HepG2 (cell line): ENCODE measurements at regions not wholly inside any gene's neighbourhood (a gene's known extent, or its start where the extent isn't known, plus 50 kb on each side); places are given as distances from the start of the nearest gene placed in this dataset.

Experiments used
- ATAC-seq: fragments of 200-7000 bp; cut with Tn5 transposase; 3 replicates; pipeline ENCODE4 v1.9.1; 2020; ENCODE audit warnings: mild to moderate bottlenecking, moderate library complexity
- BruUV-seq: library from RNA; stranded (reverse); fragments of 400-500 nt; replicated peaks from 2 replicates; lab custom pipeline; 2021; lab: Mats Ljungman, UMichigan
- CTCF ChIA-PET: fragments of 300-600 bp; formaldehyde crosslinking; extraction: SDS; loops from one replicate; lab custom pipeline; 2021; ENCODE audit warnings: low total read pairs, inconsistent platforms, low intra/inter-chr PET ratio; lab: Yijun Ruan, JAX
- POLR2A ChIA-PET: fragments of 350-600 bp; sonication (Branson Sonifier 250); formaldehyde crosslinking; loops from one replicate; lab custom pipeline; 2020; ENCODE audit warnings: antibody characterized with exemption, inconsistent platforms; lab: Yijun Ruan, JAX
- DNase-seq: peaks from one replicate; pipeline ENCODE4 v3.0.0-alpha.2; 2015; ENCODE audit warnings: low spot score
- FAIRE-seq: peaks from 3 replicates; lab custom pipeline; 2011; peaks lifted over from hg19 to GRCh38; lab: Jason Lieb, UNC
- H2AFZ ChIP-seq: one replicate; pipeline ENCODE4 v1.6.1; 2011; ENCODE audit warnings: low read length, inconsistent platforms
- H3K27ac ChIP-seq: fragments of 300-600 bp; 3 replicates; pipeline ENCODE4 v1.8.0; 2011; ENCODE audit warnings: mixed run types, mild to moderate bottlenecking, mixed read lengths, low read length, inconsistent platforms; ENCODE audit not compliant: insufficient read depth; ENCODE audit errors: extremely low read length
- H3K27me3 ChIP-seq, 2 experiments: fragments of 200-600 bp in 1 of 2; 2 replicates in 1 of 2; 3 replicates in 1 of 2; pipeline versions ENCODE4 v1.6.0 to v1.8.0; 2011; ENCODE audit warnings: low read length in 2 of 2, mild to moderate bottlenecking in 2 of 2, moderate library complexity in 2 of 2, inconsistent platforms in 1 of 2; ENCODE audit not compliant: insufficient read depth in 2 of 2, control insufficient read depth in 1 of 2
- H3K36me3 ChIP-seq, 2 experiments: fragments of 200-600 bp in 1 of 2; replicated peaks in 1 of 2; 2 replicates in 1 of 2; 3 replicates in 1 of 2; pipeline versions ENCODE4 v1.5.1 to v1.8.0; 2011; ENCODE audit warnings: low read length in 2 of 2, inconsistent platforms in 1 of 2; ENCODE audit not compliant: insufficient read depth in 2 of 2, control insufficient read depth in 1 of 2
- H3K4me1 ChIP-seq: 2 replicates; pipeline ENCODE4 v1.5.1; 2012; ENCODE audit warnings: low read length, inconsistent platforms; ENCODE audit not compliant: insufficient read depth
- H3K4me2 ChIP-seq: 2 replicates; pipeline ENCODE4 v1.6.0; 2011; ENCODE audit warnings: low read depth, low read length, inconsistent platforms
- H3K4me3 ChIP-seq, 3 experiments: fragments of 200-600 bp in 1 of 3; sonication (generic), shearing (Covaris generic) in 1 of 3; replicated peaks in 1 of 3; 2 replicates each; pipeline ENCODE4 v1.5.1; 2011 to 2016; ENCODE audit warnings: low read length in 3 of 3, inconsistent platforms in 2 of 3, low read depth in 2 of 3, mild to moderate bottlenecking in 2 of 3, control low read depth in 1 of 3, mixed read lengths in 1 of 3; ENCODE audit not compliant: insufficient read depth in 1 of 3
- H3K79me2 ChIP-seq: one replicate; pipeline ENCODE4 v1.6.1; 2011; ENCODE audit warnings: low read length, inconsistent platforms; ENCODE audit not compliant: insufficient read depth
- H3K9ac ChIP-seq: 2 replicates; pipeline ENCODE4 v1.6.0; 2011; ENCODE audit warnings: mild to moderate bottlenecking, low read depth, low read length, inconsistent platforms; ENCODE audit not compliant: insufficient read depth
- H3K9me3 ChIP-seq: 2 replicates; pipeline ENCODE4 v1.5.1; 2012; ENCODE audit warnings: mild to moderate bottlenecking, low read length
- H4K20me1 ChIP-seq: 2 replicates; pipeline ENCODE4 v1.6.0; 2011; ENCODE audit warnings: inconsistent platforms, mild to moderate bottlenecking, low read length, moderate library complexity; ENCODE audit not compliant: insufficient read depth
- GABPA ChIP-seq, 2 experiments: IDR thresholded peaks; 2 replicates each; pipeline ENCODE4 v1.6.1; 2011 to 2016; ENCODE audit warnings: low read depth in 2 of 2, low read length in 1 of 2, missing biosample characterization in 1 of 2, missing genetic modification characterization in 1 of 2
- KAT7 ChIP-seq: IDR thresholded peaks from 2 replicates; pipeline ENCODE4 v1.6.1; 2018; ENCODE audit warnings: borderline replicate concordance, missing compliant biosample characterization
- KDM3A ChIP-seq: IDR thresholded peaks from 2 replicates; pipeline ENCODE4 v1.6.1; 2018; ENCODE audit warnings: low read depth, missing compliant biosample characterization
- NRL ChIP-seq: sonication (generic); formaldehyde crosslinking; IDR thresholded peaks from 2 replicates; pipeline ENCODE4 v1.5.0; 2020; ENCODE audit warnings: missing genetic modification reagents, mild to moderate bottlenecking, moderate library complexity, borderline replicate concordance
- ZNF253 ChIP-seq: sonication (generic); formaldehyde crosslinking; IDR thresholded peaks from 2 replicates; pipeline ENCODE4 v1.8.0; 2022; ENCODE audit warnings: mild to moderate bottlenecking, missing genetic modification reagents, borderline replicate concordance
- ZNF329 ChIP-seq: sonication (generic); formaldehyde crosslinking; IDR thresholded peaks from 2 replicates; pipeline ENCODE4 v1.9.0; 2021; ENCODE audit warnings: low read depth, mild to moderate bottlenecking, missing genetic modification reagents
- ZNF33A ChIP-seq: sonication (generic); formaldehyde crosslinking; IDR thresholded peaks from 2 replicates; pipeline ENCODE4 v1.5.1; 2020; ENCODE audit warnings: missing genetic modification reagents, mild to moderate bottlenecking, moderate library complexity, borderline replicate concordance
- ZNF44 ChIP-seq: sonication (generic); formaldehyde crosslinking; IDR thresholded peaks from 2 replicates; pipeline ENCODE4 v1.5.1; 2020; ENCODE audit warnings: mild to moderate bottlenecking, missing genetic modification reagents
- ZNF556 ChIP-seq: sonication (generic); formaldehyde crosslinking; IDR thresholded peaks from 2 replicates; pipeline ENCODE4 v1.4.0; 2020; ENCODE audit warnings: mild to moderate bottlenecking, missing genetic modification reagents, borderline replicate concordance
- ZNF644 ChIP-seq: IDR thresholded peaks from 2 replicates; pipeline ENCODE4 v1.6.1; 2016; ENCODE audit warnings: low read depth
- ZSCAN31 ChIP-seq: sonication (generic); formaldehyde crosslinking; IDR thresholded peaks from 2 replicates; pipeline ENCODE4 v1.5.0; 2020; ENCODE audit warnings: low read depth, mild to moderate bottlenecking, missing genetic modification reagents
- WGBS: methylation state at CpG from one replicate; pipeline ENCODE4 v1.1.6; 2017; ENCODE audit warnings: low lambda C conversion rate; 5-methylcytosine and 5-hydroxymethylcytosine counted together
- in situ Hi-C: cut with HindIII; loops from 2 replicates; pipeline ENCODE4 v1.10.0; 2017; ENCODE audit warnings: low pct_unique_long_range_greater_than_20kb; ENCODE audit not compliant: extremely low pct_ligation_motif_present
- intact Hi-C: fragments of 100-400 bp; cut with micrococcal nuclease; formaldehyde crosslinking; loops from one replicate; pipeline ENCODE4 v1.10.0; 2022; ENCODE audit not compliant: unreplicated experiment
- TF ChIP-seq, protein P1 (sequence below): sonication (generic); formaldehyde crosslinking; IDR thresholded peaks from 2 replicates; pipeline ENCODE4 v1.5.0; 2020; ENCODE audit warnings: missing genetic modification reagents, mild to moderate bottlenecking, borderline replicate concordance
- TF ChIP-seq, protein P2 (sequence below): sonication (generic); formaldehyde crosslinking; IDR thresholded peaks from 2 replicates; pipeline ENCODE4 v1.9.0; 2021; ENCODE audit warnings: missing genetic modification reagents, mild to moderate bottlenecking, borderline replicate concordance
- TF ChIP-seq, protein P3 (sequence below): sonication (generic); IDR thresholded peaks from 2 replicates; pipeline ENCODE4 v1.6.1; 2016; ENCODE audit warnings: low read depth, borderline replicate concordance
- TF ChIP-seq, protein P4 (sequence below): IDR thresholded peaks from 2 replicates; pipeline ENCODE4 v1.6.1; 2016; ENCODE audit warnings: control low read depth

DNA sequence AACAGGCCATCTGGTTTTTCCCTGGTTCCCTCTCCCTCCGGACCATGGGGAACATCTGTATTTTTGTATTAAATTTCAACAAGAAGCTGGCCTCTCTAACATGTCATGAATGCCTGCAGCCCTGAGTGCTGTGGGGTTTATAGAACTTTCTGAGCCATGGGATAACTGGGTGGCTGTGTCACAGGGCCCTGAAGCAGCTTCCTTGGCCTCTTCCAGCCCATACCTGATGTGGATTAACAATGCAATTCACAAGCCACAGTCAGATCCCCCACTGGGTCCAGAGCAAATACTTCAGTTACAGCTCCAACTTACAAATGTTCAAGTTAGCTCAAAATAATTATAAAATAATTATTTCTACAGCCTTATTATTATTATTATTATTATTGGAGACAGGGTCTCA lies 307.8 kb upstream of the CELF4 start (continued):
- TF ChIP-seq GABPA (IDR thresholded peaks at IDR 0.05; ENCODE audit: low read depth, low read length): no peak
- TF ChIP-seq GABPA (CRISPR knock-in tag; IDR thresholded peaks at IDR 0.05; ENCODE audit: low read depth): no peak
- no peak for TF ChIP-seq ZNF253 (CRISPR knock-in tag)
- TF ChIP-seq, all 625 proteins: peak for 0

DNA sequence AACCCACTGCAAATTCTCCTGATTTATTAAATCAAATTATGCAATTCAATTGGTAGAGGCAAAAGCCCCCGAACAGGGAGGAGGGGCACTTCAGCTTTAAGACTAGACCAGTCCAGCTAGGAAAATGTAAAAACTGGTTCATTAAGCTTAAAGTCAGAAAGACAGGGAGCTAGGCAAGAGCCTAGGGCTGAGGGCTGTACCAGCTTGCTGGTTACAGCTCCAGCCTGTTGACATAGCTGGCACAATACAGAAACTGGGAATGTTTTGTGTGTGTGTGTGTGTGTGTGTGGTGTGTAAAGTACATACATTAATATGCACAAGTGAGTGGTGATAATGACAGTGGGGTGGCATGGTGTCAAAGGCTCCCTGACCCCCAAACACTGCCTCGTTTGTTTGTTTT lies 307.0 kb upstream of the CELF4 start:
- Histone ChIP-seq H3K27ac (no peak overlapping the region), H3K4me3 (no peak overlapping the region), H3K9ac (no peak overlapping the region), H4K20me1 (no peaks in the 10 kb centered on the region), H3K79me2 (no peaks in the 10 kb centered on the region), H3K27me3 (no peaks in the 10 kb centered on the region), H3K4me2 (no peak overlapping the region), H3K9me3 (no peaks in the 10 kb centered on the region), H3K36me3 (no peaks in the 10 kb centered on the region), H2AFZ (no peak overlapping the region), H3K4me1 (no peaks in the 10 kb centered on the region)
- ATAC-seq: no peak
- no peak for DNase-seq
- CTCF ChIA-PET: no interaction called here
- no TSS peak for BruUV-seq
- intact Hi-C loops (no loop called here), in situ Hi-C loops (no loop called here)
- 0% methylated on average over 2 of the region's 2 CpGs for WGBS
- no peak for FAIRE-seq
- TF ChIP-seq ZNF33A (CRISPR knock-in tag) (no peak), ZNF644 (no peak), KDM3A (CRISPR knock-in tag) (no peak), ZNF556 (CRISPR knock-in tag) (no peak), ZNF329 (CRISPR knock-in tag) (no peak), ZNF44 (no peak), ZSCAN31 (no peak), KAT7 (CRISPR knock-in tag) (no peak), NRL (CRISPR knock-in tag) (no peak)
- TF ChIP-seq, protein P1, sequence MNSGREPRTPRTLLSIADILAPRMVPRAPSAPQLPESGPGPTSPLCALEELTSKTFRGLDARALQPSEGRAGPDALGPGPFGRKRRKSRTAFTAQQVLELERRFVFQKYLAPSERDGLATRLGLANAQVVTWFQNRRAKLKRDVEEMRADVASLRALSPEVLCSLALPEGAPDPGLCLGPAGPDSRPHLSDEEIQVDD (CRISPR knock-in tag): no peak
- TF ChIP-seq, protein P2, sequence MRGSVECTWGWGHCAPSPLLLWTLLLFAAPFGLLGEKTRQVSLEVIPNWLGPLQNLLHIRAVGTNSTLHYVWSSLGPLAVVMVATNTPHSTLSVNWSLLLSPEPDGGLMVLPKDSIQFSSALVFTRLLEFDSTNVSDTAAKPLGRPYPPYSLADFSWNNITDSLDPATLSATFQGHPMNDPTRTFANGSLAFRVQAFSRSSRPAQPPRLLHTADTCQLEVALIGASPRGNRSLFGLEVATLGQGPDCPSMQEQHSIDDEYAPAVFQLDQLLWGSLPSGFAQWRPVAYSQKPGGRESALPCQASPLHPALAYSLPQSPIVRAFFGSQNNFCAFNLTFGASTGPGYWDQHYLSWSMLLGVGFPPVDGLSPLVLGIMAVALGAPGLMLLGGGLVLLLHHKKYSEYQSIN: no peak
- TF ChIP-seq, protein P3, sequence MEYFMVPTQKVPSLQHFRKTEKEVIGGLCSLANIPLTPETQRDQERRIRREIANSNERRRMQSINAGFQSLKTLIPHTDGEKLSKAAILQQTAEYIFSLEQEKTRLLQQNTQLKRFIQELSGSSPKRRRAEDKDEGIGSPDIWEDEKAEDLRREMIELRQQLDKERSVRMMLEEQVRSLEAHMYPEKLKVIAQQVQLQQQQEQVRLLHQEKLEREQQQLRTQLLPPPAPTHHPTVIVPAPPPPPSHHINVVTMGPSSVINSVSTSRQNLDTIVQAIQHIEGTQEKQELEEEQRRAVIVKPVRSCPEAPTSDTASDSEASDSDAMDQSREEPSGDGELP: no peak
- TF ChIP-seq, protein P4, sequence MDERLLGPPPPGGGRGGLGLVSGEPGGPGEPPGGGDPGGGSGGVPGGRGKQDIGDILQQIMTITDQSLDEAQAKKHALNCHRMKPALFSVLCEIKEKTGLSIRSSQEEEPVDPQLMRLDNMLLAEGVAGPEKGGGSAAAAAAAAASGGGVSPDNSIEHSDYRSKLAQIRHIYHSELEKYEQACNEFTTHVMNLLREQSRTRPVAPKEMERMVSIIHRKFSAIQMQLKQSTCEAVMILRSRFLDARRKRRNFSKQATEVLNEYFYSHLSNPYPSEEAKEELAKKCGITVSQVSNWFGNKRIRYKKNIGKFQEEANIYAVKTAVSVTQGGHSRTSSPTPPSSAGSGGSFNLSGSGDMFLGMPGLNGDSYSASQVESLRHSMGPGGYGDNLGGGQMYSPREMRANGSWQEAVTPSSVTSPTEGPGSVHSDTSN: no peak
- POLR2A ChIA-PET: no interaction called here
